ENCODE measurements at regions not wholly inside any gene's neighbourhood (a gene's known extent, or its start where the extent isn't known, plus 50 kb on each side); places are given as distances from the start of the nearest gene placed in this dataset.

DNA sequence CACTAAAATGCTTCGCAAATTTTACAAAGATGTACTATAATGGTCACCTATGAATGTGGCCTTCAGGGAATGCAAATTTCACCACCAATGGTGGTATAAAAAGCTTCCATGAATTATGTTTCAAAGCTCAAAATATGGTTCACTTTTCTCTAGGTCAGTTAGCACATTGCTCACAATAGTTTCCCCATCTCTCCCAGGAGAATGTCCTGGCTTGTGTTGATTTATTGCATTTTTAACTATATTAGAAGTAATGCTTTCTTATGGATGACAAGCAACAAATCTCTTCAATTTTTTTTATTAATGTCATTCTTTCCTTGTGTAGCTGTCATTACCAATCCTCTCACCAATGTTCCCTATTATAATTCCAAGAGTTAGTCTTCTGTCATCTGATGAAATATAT is 621.2 kb downstream of the TBC1D4 start:
- no peak overlapping the region for H4K5ac ChIP-seq (ENCODE audit: low read length)
- H2BK5ac ChIP-seq (ENCODE audit: low read length): no peak overlapping the region
- no peak overlapping the region for H3K23ac ChIP-seq (ENCODE audit: low read length)
- no CpG with 5 or more reads among the region's 1 CpG for WGBS (ENCODE audit: extremely low coverage, insufficient coverage, low lambda C conversion rate)
- no peak overlapping the region for H3K4me3 ChIP-seq (ENCODE audit: low read length)
- no peaks in the 10 kb centered on the region for H3K79me2 ChIP-seq (ENCODE audit: control insufficient read depth, insufficient read depth, low read length)
- no peak overlapping the region for H3K4me2 ChIP-seq (ENCODE audit: low read length)
- no peak overlapping the region for H3K27ac ChIP-seq (ENCODE audit: low read depth, low read length)
- H3K4ac ChIP-seq (ENCODE audit: low read depth, low read length): no peak overlapping the region
- no peaks in the 10 kb centered on the region for H3K27me3 ChIP-seq (ENCODE audit: insufficient read depth, low read length, poor library complexity)
- H3K56ac ChIP-seq (ENCODE audit: low read length): no peak overlapping the region
- H2BK120ac ChIP-seq (ENCODE audit: low read depth, low read length): no peak overlapping the region
- no peaks in the 10 kb centered on the region for H3K4me1 ChIP-seq (ENCODE audit: control insufficient read depth, low read depth, low read length)
- H3K79me1 ChIP-seq (ENCODE audit: low read length): no peaks in the 10 kb centered on the region
- no peak overlapping the region for H2BK15ac ChIP-seq (replicated peaks; ENCODE audit: low read depth)
- H3K36me3 ChIP-seq (ENCODE audit: control insufficient read depth, insufficient read depth, low read length): no peaks in the 10 kb centered on the region
- no peak overlapping the region for H3K9ac ChIP-seq (ENCODE audit: low read length)
- no peak for DNase-seq
- no peak overlapping the region for H3K18ac ChIP-seq (ENCODE audit: low read length)
- H4K8ac ChIP-seq (ENCODE audit: low read depth, low read length): no peak overlapping the region
- no peak overlapping the region for H2AK5ac ChIP-seq (ENCODE audit: low read length)

GRCh38 chr13:74850893-74851292 is 631.1 kb downstream of the TBC1D4 start:
- H3K79me2 ChIP-seq (ENCODE audit: control insufficient read depth, insufficient read depth, low read length): no peaks in the 10 kb centered on the region
- no peak overlapping the region for H2BK15ac ChIP-seq (replicated peaks; ENCODE audit: low read depth)
- H2BK5ac ChIP-seq (ENCODE audit: low read length): no peak overlapping the region
- no peaks in the 10 kb centered on the region for H3K4me1 ChIP-seq (ENCODE audit: control insufficient read depth, low read depth, low read length)
- DNase-seq: peak; percentile 20
- no peak overlapping the region for H3K56ac ChIP-seq (ENCODE audit: low read length)
- H3K18ac ChIP-seq (ENCODE audit: low read length): no peak overlapping the region
- H4K5ac ChIP-seq (ENCODE audit: low read length): no peak overlapping the region
- no peaks in the 10 kb centered on the region for H3K27me3 ChIP-seq (ENCODE audit: insufficient read depth, low read length, poor library complexity)
- H3K27ac ChIP-seq (ENCODE audit: low read depth, low read length): no peak overlapping the region
- WGBS (ENCODE audit: extremely low coverage, insufficient coverage, low lambda C conversion rate): no CpG with 5 or more reads among the region's 2 CpGs
- H3K36me3 ChIP-seq (ENCODE audit: control insufficient read depth, insufficient read depth, low read length): no peaks in the 10 kb centered on the region
- no peak overlapping the region for H2BK120ac ChIP-seq (ENCODE audit: low read depth, low read length)
- no peak overlapping the region for H3K4me2 ChIP-seq (ENCODE audit: low read length)
- no peaks in the 10 kb centered on the region for H3K79me1 ChIP-seq (ENCODE audit: low read length)
- no peak overlapping the region for H3K23ac ChIP-seq (ENCODE audit: low read length)
- no peak overlapping the region for H4K8ac ChIP-seq (ENCODE audit: low read depth, low read length)
- no peak overlapping the region for H2AK5ac ChIP-seq (ENCODE audit: low read length)
- no peak overlapping the region for H3K4ac ChIP-seq (ENCODE audit: low read depth, low read length)
- no peak overlapping the region for H3K9ac ChIP-seq (ENCODE audit: low read length)
- H3K4me3 ChIP-seq (ENCODE audit: low read length): no peak overlapping the region

DNA sequence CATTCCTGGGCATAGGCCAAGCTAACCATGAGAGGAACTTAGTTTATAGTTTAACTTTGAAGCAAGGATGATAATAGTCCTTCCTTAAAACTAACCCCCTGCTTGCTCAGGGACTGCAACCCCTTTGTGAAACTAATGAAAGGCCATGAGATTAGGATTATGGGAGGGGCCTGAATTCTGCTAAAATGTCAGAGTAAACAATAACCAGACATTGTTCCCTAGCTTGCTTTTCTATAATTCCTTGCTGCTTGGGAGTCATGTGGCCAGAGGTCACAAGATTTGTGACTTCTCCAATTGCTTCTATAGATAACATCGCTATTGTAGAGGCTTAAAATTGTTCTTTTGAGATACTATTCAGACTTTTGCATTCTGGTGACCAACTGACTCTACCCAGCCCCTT is 634.0 kb downstream of the TBC1D4 start:
- Histone ChIP-seq H3K79me2 (ENCODE audit: control insufficient read depth, insufficient read depth, low read length) (no peaks in the 10 kb centered on the region), H3K23ac (ENCODE audit: low read length) (no peak overlapping the region), H2BK15ac (replicated peaks; ENCODE audit: low read depth) (no peak overlapping the region), H3K79me1 (ENCODE audit: low read length) (no peaks in the 10 kb centered on the region), H2AK5ac (ENCODE audit: low read length) (no peak overlapping the region), H3K56ac (ENCODE audit: low read length) (no peak overlapping the region), H3K18ac (ENCODE audit: low read length) (no peak overlapping the region), H3K4me3 (ENCODE audit: low read length) (no peak overlapping the region), H4K8ac (ENCODE audit: low read depth, low read length) (no peak overlapping the region), H4K5ac (ENCODE audit: low read length) (no peak overlapping the region), H2BK5ac (ENCODE audit: low read length) (no peak overlapping the region), H3K9ac (ENCODE audit: low read length) (no peak overlapping the region), H3K27me3 (ENCODE audit: insufficient read depth, low read length, poor library complexity) (no peaks in the 10 kb centered on the region), H3K36me3 (ENCODE audit: control insufficient read depth, insufficient read depth, low read length) (no peaks in the 10 kb centered on the region), H3K4me1 (ENCODE audit: control insufficient read depth, low read depth, low read length) (no peaks in the 10 kb centered on the region), H3K27ac (ENCODE audit: low read depth, low read length) (no peak overlapping the region), H3K4me2 (ENCODE audit: low read length) (no peak overlapping the region), H3K4ac (ENCODE audit: low read depth, low read length) (no peak overlapping the region), H2BK120ac (ENCODE audit: low read depth, low read length) (no peak overlapping the region)
- WGBS (ENCODE audit: extremely low coverage, insufficient coverage, low lambda C conversion rate): no CpG with 5 or more reads among the region's 1 CpG
- DNase-seq: no peak

DNA sequence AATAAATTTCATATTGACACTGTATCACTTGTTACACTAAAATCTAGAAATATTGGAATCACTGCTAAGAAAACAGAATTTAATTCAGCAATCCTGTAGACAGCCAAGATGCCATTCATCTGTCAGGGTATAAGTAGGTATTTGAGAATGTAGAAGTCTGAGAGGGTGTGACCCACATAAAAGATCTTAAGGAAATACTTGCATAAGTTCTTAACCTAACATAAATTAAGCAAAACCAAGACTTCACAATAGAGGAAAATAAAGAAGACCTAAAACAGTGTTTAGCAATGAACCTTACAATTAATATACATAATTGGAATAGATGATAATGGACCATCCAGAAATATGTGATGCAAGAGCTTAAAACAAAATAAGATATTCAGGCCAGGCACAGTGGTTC is 636.2 kb downstream of the TBC1D4 start:
- no peak overlapping the region for H3K56ac ChIP-seq (ENCODE audit: low read length)
- H3K27ac ChIP-seq (ENCODE audit: low read depth, low read length): no peak overlapping the region
- H3K79me2 ChIP-seq (ENCODE audit: control insufficient read depth, insufficient read depth, low read length): no peaks in the 10 kb centered on the region
- H2AK5ac ChIP-seq (ENCODE audit: low read length): no peak overlapping the region
- no peak overlapping the region for H3K18ac ChIP-seq (ENCODE audit: low read length)
- H3K4me1 ChIP-seq (ENCODE audit: control insufficient read depth, low read depth, low read length): no peaks in the 10 kb centered on the region
- no peak overlapping the region for H4K5ac ChIP-seq (ENCODE audit: low read length)
- H3K9ac ChIP-seq (ENCODE audit: low read length): no peak overlapping the region
- no peak overlapping the region for H2BK5ac ChIP-seq (ENCODE audit: low read length)
- DNase-seq: no peak
- no peak overlapping the region for H2BK15ac ChIP-seq (replicated peaks; ENCODE audit: low read depth)
- no peak overlapping the region for H3K4me3 ChIP-seq (ENCODE audit: low read length)
- no peak overlapping the region for H2BK120ac ChIP-seq (ENCODE audit: low read depth, low read length)
- H3K79me1 ChIP-seq (ENCODE audit: low read length): no peaks in the 10 kb centered on the region
- H3K36me3 ChIP-seq (ENCODE audit: control insufficient read depth, insufficient read depth, low read length): no peaks in the 10 kb centered on the region
- no peak overlapping the region for H3K4me2 ChIP-seq (ENCODE audit: low read length)
- no peaks in the 10 kb centered on the region for H3K27me3 ChIP-seq (ENCODE audit: insufficient read depth, low read length, poor library complexity)
- H3K23ac ChIP-seq (ENCODE audit: low read length): no peak overlapping the region
- no peak overlapping the region for H3K4ac ChIP-seq (ENCODE audit: low read depth, low read length)
- H4K8ac ChIP-seq (ENCODE audit: low read depth, low read length): no peak overlapping the region

DNA sequence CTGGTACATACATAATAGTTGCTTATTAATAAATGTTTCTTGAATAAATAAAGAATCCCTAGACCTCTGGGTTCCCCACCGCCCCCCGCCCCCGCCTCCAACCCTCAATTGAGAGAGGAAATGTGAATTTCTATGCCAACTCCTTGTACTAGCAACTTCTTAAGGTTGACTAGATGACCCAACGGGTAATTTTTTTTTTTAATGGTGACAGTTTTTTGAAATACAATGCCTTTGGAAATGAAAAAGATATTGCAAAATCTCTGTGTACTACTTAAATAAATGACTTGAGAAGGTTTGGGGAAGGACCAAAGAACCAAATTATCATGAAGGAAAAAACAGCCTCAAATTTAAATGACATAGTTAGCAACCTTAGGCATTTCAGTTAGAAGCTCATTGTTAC is 640.3 kb downstream of the TBC1D4 start:
- Histone ChIP-seq H3K23ac (ENCODE audit: low read length) (no peak overlapping the region), H2BK15ac (replicated peaks; ENCODE audit: low read depth) (no peak overlapping the region), H3K9ac (ENCODE audit: low read length) (no peak overlapping the region), H3K4me3 (ENCODE audit: low read length) (no peak overlapping the region), H3K4ac (ENCODE audit: low read depth, low read length) (no peak overlapping the region), H3K79me2 (ENCODE audit: control insufficient read depth, insufficient read depth, low read length) (no peaks in the 10 kb centered on the region), H4K8ac (ENCODE audit: low read depth, low read length) (no peak overlapping the region), H3K27me3 (ENCODE audit: insufficient read depth, low read length, poor library complexity) (no peaks in the 10 kb centered on the region), H2BK120ac (ENCODE audit: low read depth, low read length) (no peak overlapping the region), H3K36me3 (ENCODE audit: control insufficient read depth, insufficient read depth, low read length) (no peaks in the 10 kb centered on the region), H3K18ac (ENCODE audit: low read length) (no peak overlapping the region), H4K5ac (ENCODE audit: low read length) (no peak overlapping the region), H3K4me2 (ENCODE audit: low read length) (no peak overlapping the region), H2AK5ac (ENCODE audit: low read length) (no peak overlapping the region), H3K79me1 (ENCODE audit: low read length) (no peaks in the 10 kb centered on the region), H2BK5ac (ENCODE audit: low read length) (no peak overlapping the region), H3K56ac (ENCODE audit: low read length) (no peak overlapping the region), H3K4me1 (ENCODE audit: control insufficient read depth, low read depth, low read length) (no peaks in the 10 kb centered on the region), H3K27ac (ENCODE audit: low read depth, low read length) (no peak overlapping the region)
- no peak for DNase-seq
- no CpG with 5 or more reads among the region's 4 CpGs for WGBS (ENCODE audit: extremely low coverage, insufficient coverage, low lambda C conversion rate)

GRCh38 chr13:74841123-74841522 is 640.8 kb downstream of the TBC1D4 start:
- Histone ChIP-seq H4K8ac (ENCODE audit: low read depth, low read length) (no peak overlapping the region), H3K4me3 (ENCODE audit: low read length) (no peak overlapping the region), H3K4me1 (ENCODE audit: control insufficient read depth, low read depth, low read length) (no peaks in the 10 kb centered on the region), H4K5ac (ENCODE audit: low read length) (no peak overlapping the region), H3K27me3 (ENCODE audit: insufficient read depth, low read length, poor library complexity) (no peaks in the 10 kb centered on the region), H3K56ac (ENCODE audit: low read length) (no peak overlapping the region), H2BK120ac (ENCODE audit: low read depth, low read length) (no peak overlapping the region), H2BK15ac (replicated peaks; ENCODE audit: low read depth) (no peak overlapping the region), H2AK5ac (ENCODE audit: low read length) (no peak overlapping the region), H3K79me2 (ENCODE audit: control insufficient read depth, insufficient read depth, low read length) (no peaks in the 10 kb centered on the region), H3K4me2 (ENCODE audit: low read length) (no peak overlapping the region), H2BK5ac (ENCODE audit: low read length) (no peak overlapping the region), H3K4ac (ENCODE audit: low read depth, low read length) (no peak overlapping the region), H3K79me1 (ENCODE audit: low read length) (no peaks in the 10 kb centered on the region), H3K18ac (ENCODE audit: low read length) (no peak overlapping the region), H3K9ac (ENCODE audit: low read length) (no peak overlapping the region), H3K27ac (ENCODE audit: low read depth, low read length) (no peak overlapping the region), H3K23ac (ENCODE audit: low read length) (no peak overlapping the region), H3K36me3 (ENCODE audit: control insufficient read depth, insufficient read depth, low read length) (no peaks in the 10 kb centered on the region)
- no peak for DNase-seq
- WGBS (ENCODE audit: extremely low coverage, insufficient coverage, low lambda C conversion rate): no CpG with 5 or more reads among the region's 2 CpGs
